ENCODE measurements at regions not wholly inside any gene's neighbourhood (a gene's known extent, or its start where the extent isn't known, plus 50 kb on each side); places are given as distances from the start of the nearest gene placed in this dataset.

GRCh38 chr12:132379996-132380395, 50.6 kb upstream of the GALNT9 start:
- Histone ChIP-seq H3K27ac (ENCODE audit: low read length) (no peak overlapping the region), H3K9ac (ENCODE audit: low read length) (no peak overlapping the region), H3K4me2 (ENCODE audit: low read length) (no peak overlapping the region), H3K36me3 (replicated peaks; ENCODE audit: low read depth, low read length) (no peaks in the 10 kb centered on the region), H3K27me3 (ENCODE audit: low read depth, low read length) (peaks cover 10% of the 10 kb centered on the region; the same call in 1 of the 2 replicates), H4K20me1 (ENCODE audit: insufficient read depth, low read length) (no peaks in the 10 kb centered on the region), H3K79me2 (ENCODE audit: low read length) (no peaks in the 10 kb centered on the region), H3K9me3 (ENCODE audit: insufficient read depth, low read length) (no peaks in the 10 kb centered on the region), H3K4me3 (ENCODE audit: low read length) (no peak overlapping the region), H2AFZ (ENCODE audit: low read depth, low read length) (no peak overlapping the region), H3K4me1 (ENCODE audit: low read length) (no peaks in the 10 kb centered on the region)
- TF ChIP-seq CTCF (IDR thresholded peaks at IDR 0.05; ENCODE audit: low read depth, low read length): no peak

GRCh38 chr12:132379576-132379975, 50.2 kb upstream of the GALNT9 start:
- TF ChIP-seq EZH2phosphoT487 (IDR thresholded peaks at IDR 0.05; ENCODE audit: low read depth) (no peak), CTCF (IDR thresholded peaks at IDR 0.05; ENCODE audit: low read depth, low read length) (no peak)
- H3K9me3 ChIP-seq (ENCODE audit: insufficient read depth, low read length): no peaks in the 10 kb centered on the region
- no peak overlapping the region for H3K4me3 ChIP-seq (ENCODE audit: low read length)
- H3K79me2 ChIP-seq (ENCODE audit: low read length): no peaks in the 10 kb centered on the region
- no peak overlapping the region for H2AFZ ChIP-seq (ENCODE audit: low read depth, low read length)
- H3K9ac ChIP-seq (ENCODE audit: low read length): no peak overlapping the region
- no peaks in the 10 kb centered on the region for H4K20me1 ChIP-seq (ENCODE audit: insufficient read depth, low read length)
- no peaks in the 10 kb centered on the region for H3K36me3 ChIP-seq (replicated peaks; ENCODE audit: low read depth, low read length)
- no peaks in the 10 kb centered on the region for H3K4me1 ChIP-seq (ENCODE audit: low read length)
- H3K27me3 ChIP-seq (ENCODE audit: low read depth, low read length): peaks cover 10% of the 10 kb centered on the region; the same call in 1 of the 2 replicates
- H3K4me2 ChIP-seq (ENCODE audit: low read length): no peak overlapping the region
- H3K27ac ChIP-seq (ENCODE audit: low read length): no peak overlapping the region
